ENCODE measurements at regions not wholly inside any gene's neighbourhood (a gene's known extent, or its start where the extent isn't known, plus 50 kb on each side); places are given as distances from the start of the nearest gene placed in this dataset.

DNA sequence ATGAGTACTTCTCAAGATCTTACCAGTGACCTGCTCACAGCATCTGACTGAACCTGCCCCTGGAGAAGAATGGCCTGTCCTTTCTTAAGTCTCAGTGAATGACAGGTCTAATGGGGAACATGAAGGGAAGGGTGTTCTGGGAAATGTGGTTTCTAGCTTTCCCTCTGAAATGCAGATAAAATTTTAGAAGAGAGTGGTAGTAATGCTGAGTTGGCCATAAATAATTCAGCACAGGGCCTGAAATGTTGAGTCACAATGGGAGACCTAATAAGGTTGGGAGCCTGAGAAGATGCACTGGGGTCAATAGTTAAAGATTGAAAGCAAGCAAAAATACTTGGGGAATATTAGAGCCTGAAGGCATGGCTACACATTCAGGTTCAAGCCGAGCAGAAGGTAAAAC is 214.9 kb upstream of the ARHGAP24 start:
- no peak for DNase-seq (ENCODE audit: low spot score)

DNA sequence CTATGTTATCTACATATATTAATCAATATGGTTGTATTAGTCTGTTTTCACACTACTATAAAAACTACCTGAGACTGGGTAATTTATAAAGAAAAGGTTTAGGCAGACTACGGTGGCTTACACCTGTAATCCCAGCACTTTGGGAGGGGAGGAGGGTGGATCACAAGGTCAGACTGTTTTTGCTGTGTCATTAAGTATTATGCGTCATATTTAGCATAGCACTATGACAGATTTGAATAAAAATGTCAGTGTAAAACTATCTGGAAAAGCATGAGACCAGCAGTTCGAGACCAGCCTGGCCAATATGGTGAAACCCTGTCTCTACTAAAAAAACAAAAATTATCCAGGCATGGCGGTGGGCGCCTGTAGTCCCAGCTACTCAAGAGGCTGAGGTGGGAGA is 209.7 kb upstream of the ARHGAP24 start:
- DNase-seq (ENCODE audit: low spot score): no peak

DNA sequence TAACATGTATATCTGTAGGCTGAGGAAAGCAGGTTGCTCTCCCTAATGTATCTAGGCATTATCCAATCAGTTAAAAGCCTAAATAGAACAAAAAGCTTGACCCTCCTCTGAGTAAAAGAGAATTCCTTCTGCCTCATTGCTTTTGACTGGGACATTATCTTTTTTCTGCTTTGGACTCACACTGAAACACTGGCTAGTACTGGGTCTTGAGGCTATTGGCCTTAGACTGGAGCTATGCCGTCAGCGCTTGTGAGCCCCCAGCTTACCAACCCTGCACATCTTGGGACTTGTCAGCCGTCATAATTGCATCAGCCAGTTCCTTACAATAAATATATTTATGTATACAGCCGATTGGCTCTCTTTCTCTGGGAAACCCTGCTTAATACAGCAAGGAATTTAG is 206.8 kb upstream of the ARHGAP24 start:
- DNase-seq (ENCODE audit: low spot score): no peak

DNA sequence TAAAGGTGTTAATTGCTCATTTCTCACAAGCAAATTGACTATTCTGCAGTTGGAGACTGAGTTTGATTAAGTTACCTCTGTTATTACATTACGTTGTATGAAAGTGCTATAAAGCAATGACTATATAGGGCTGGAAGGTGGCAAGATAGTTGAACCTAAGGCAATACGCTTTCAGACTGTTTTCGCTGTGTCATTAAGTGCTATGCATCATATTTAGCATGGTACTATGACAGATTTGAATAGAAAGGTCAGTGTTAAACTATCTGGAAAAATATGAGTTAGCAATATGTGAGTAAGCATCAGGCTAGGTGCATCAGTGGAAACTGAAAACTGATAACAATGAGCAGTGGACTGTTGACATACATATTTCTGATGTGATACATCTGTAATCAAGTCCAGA is 206.0 kb upstream of the ARHGAP24 start:
- DNase-seq (ENCODE audit: low spot score): no peak

DNA sequence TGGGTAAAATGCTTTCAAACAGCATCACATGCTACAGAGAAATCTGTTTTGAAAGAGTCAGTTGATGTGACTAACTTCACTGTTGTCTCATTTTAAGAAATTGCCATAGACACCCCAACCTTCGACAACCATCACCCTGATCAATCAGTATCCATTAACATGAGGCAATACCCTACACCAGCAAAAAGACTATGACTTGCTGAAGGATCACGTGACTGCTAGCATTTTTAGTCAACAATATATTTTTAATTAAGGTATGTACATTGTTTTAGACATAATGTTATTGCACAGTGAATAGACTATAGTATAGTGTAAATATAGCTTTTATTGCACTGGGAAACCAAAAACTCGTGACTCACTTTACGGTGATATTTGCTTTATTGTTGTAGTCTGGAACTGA is 200.0 kb upstream of the ARHGAP24 start:
- no peak for DNase-seq (ENCODE audit: low spot score)

DNA sequence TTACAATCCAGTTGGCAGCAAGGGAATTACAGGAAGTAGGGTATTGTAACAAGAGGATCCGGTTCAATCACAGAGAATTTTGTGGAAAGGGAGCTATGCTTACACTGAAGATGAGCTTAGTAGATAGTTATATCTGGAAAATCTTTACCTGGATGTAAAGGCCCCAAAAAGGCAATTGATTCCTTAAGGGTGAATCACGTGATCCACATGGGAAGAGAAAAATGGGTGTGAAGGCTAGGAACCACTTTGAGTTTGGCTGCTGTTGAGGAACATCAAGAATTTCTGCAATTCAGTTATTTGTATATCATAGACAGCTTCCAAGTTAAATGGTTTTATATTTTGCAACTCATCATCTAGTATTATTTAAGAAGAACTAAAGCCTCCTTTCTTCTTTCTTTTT is 194.0 kb upstream of the ARHGAP24 start:
- no peak for DNase-seq (ENCODE audit: low spot score)

DNA sequence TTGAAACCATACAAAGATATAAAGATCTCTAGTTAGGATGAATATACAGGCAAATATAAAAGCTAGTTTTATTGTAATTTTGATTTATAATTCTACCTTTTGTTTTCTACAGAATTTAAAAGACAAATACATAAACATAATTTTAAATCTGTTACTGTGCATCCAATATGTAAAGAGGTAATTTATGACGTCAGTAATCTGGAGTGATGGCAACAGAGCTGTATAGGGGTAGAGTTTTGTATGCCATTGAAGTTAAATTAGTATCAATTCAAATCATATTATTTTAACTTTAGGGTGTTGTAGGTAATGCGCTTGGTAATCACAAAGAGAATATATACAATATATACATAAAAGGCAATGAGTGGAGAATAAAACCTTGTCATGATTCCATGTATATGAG is 183.7 kb upstream of the ARHGAP24 start:
- DNase-seq (ENCODE audit: low spot score): no peak

DNA sequence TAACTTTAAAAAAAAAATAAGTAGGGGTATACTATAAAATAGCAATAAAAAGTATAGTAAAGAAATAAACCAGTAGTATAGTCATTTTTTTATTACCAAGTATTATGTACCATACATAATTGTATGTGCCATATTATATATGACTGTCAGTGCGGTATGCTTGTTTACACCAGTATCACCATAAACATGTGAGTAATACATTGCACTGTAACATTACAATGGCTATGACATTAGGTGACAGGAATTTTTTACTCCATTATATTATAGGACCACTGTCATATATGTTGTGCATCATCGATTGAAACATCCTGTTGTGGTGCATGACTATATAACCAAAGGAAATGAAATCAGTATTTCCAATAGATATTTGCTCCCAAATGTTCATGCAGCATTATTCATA is 176.9 kb upstream of the ARHGAP24 start:
- DNase-seq (ENCODE audit: low spot score): no peak

DNA sequence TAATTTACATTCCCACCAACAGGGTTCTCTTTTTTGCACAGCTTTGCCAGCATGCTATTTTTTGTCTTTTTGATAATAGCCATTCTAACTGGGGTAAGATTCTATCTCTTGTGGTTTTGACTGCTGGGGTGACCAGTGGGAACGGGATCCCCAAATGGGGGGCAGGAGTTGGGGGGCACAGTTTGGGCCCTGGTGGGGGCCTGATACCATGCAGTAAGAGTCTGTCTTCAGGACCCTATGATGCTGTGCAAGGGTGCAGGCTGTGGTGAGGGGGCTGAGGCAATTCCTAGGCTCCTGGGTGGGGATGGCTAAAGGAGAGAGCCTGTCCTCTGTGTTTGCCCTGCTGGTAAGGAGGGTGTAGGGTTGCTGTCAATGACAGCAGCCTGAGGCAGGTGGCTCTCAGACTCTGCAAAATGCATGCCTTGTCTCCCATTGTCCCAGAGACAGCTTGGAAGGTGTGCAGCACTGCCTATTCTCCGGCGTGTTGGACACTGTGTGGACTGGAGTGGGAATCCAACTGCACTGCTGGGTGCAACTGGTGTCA is 172.7 kb upstream of the ARHGAP24 start:
- DNase-seq (ENCODE audit: low spot score): no peak

DNA sequence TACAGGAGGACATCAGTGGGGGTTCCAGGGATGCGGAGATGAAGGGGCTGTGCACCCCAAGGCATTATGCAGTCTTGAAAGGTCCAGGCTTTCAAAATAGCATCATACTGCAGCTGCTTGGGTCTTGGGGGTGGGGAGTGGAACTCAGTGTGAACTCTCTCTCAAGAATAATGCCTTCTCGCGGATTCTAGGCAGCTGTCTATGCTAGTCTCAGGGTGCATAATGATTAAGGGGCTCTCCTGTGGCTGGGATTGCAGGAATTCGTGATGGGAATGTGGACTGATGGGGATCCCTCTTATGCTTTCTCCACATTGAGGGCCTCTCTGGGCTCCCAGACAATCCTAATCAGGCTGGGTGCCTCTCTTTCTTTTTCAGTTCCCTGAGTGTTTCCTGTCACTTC is 172.2 kb upstream of the ARHGAP24 start:
- no peak for DNase-seq (ENCODE audit: low spot score)

DNA sequence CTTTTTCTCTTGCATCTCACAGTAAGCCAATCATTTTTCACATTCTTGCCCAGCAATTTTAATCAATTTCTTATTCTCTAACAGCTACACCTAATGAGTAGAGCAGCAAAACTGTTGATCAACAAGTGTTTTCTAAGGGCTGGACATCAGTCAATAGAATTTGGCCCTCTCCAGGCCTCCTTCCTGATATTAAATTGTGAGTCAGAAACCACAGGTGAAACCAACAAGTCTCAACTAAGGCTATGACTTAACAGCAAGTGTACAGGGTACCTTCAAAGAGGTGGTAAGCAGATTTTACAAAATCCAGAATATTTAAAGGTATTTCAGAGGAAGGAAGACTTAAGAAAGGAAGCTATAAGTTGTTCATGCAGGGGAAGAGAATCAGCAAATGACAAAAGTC is 156.5 kb upstream of the ARHGAP24 start:
- DNase-seq (ENCODE audit: low spot score): peak; percentile 14

DNA sequence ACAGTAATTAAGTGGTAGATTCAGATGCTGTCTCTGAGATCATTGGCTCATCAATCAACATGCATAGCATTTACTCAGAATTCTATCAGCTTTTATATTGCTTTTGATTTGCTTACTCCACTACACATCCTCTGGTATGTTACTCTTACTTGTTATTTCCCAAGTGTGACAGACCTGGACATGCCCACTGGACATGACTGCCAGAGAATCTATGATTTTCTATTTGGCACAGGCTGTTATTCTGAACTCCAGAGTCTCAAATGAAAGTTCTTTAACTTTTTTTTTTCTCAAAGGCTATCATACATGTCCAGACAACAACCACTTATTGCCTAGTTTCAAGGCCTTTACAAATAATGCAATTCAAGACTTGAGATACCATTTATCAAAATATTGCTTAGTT is 116.1 kb upstream of the ARHGAP24 start:
- DNase-seq (ENCODE audit: low spot score): no peak

DNA sequence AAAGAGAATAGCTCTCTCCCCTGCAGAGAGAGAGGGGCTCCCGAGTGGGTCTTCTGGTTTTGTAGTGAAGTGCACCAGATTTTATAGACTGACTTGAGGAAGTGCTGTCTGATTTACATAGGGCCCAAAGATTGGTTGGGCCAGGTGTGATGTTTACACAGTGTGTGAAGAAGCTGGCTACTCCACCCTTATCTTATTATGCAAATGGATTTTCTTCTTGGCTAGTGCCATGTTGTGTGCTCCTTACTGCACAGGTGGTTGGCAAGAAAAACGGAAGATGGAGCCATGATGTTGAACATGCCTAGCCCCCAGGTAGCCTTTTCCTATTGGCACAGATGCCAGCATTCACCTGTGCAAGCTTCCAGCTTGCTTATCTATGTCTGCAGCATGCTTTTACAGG is 112.4 kb upstream of the ARHGAP24 start:
- DNase-seq (ENCODE audit: low spot score): no peak

DNA sequence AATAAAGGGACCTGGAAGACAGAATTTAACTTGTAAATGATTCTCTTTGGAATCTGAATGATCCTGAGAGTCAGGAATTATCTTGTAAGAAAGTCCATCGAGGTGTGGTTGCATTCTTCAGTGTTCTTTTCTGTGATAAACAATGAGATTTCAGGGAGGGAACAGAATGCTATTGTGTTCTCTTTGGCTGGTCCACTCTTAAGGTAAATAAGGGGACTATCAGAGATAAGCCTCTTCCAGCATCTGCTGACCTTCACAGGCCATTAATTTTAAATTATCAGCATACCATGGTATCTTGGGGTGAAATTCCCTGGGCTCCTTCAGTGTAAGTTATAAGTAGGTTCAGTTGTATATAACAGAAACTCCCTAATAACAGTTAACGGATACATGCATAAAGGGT is 107.1 kb upstream of the ARHGAP24 start:
- DNase-seq (ENCODE audit: low spot score): no peak

DNA sequence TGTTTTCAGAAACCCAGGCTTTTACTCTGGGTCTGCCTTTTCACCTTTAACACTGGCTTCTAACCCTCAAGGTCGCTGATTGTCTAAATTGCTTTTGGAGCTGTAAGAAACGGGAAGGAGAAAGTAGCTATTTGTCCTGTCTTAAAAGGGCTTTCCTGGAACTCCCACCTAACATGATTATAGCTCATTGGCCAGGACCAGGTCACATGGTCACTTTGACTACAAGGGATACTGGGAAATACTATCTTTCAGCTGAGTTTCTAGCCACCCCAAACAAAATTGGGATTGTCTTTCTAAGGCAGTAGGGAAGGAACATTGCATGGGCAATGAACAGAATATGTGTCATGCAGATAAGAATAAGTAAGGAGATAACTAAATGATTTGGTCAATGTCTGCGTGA is 106.7 kb upstream of the ARHGAP24 start:
- no peak for DNase-seq (ENCODE audit: low spot score)

DNA sequence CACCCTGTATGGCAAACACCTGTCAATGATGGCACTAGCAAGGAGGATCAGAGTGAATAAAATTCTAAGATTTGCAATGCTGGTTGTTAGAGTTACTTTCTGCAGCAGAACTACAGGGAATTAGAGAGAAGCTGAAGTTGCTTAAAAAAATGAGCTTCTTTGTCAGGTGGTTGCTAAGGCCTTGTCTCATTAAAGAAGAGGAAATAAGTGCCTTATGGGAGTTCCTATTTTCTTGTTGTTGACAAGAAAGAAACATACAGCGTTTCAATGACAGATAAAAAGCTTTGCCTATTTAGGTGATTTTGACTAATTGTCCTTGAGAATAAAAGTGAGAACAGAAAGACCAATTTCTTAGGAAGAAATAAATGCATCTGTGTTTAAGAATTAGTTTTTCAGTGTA is 106.0 kb upstream of the ARHGAP24 start:
- no peak for DNase-seq (ENCODE audit: low spot score)

DNA sequence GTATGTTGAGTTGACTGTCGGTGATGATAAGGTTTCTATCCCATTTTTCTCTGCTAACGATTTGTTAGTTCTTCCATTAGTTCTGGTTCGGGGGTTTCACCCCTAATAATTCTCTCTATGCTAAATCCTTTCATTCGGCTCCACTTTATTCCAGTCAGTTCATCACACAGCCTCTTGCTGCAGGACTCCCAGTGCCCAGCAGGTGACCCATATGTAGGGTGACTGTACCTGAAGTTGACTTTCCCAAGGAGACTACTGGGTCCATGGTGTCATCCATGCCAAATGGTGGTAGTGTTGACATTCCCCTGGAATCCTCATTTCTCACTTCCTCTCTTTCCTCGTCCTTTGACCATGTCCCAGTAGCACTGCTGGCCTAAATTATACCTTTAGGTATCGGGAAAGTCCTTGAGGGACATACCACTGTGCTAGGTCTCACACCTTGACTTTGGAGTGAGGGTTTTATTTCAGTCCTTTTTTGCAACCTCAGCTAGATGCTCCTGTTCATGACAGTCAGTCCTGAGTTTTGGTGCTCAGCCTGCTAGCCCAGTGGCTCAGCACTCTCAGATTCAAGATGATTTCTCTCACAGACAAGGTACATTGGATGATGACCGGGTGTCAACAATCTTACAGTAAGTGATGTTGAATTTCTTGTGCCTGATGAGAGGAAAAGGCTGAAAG is 105.1 kb upstream of the ARHGAP24 start:
- DNase-seq (ENCODE audit: low spot score): no peak

DNA sequence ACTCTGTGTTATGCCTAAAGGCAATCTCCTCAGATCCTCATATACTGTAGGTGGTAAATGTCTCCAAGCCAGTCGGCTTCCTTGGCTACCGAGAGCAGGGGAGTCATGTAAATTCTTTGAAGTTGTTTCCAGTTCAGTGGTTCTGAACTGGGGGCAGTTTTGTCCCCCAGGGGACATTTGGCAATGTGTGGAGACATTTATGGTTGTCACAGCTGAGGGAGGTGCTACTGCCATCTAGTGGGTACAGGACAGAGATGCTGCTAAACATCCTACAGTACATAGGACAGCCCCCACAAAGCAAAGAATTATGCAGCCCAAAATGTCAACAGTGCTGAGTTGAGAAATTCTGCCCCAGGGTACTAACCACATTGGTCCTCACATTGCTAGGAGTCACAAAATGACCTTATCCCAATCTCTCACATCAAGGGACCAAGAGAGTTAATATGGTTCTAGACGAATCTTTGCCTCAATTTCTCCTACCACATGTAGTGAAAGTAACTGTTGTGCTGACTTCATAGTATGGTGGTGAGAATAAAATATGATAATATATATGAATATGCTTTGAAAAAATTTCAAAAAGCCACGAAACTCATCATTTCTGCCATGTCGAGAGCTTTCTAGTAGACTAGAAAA is 104.4 kb upstream of the ARHGAP24 start:
- DNase-seq (ENCODE audit: low spot score): peak; percentile 44

DNA sequence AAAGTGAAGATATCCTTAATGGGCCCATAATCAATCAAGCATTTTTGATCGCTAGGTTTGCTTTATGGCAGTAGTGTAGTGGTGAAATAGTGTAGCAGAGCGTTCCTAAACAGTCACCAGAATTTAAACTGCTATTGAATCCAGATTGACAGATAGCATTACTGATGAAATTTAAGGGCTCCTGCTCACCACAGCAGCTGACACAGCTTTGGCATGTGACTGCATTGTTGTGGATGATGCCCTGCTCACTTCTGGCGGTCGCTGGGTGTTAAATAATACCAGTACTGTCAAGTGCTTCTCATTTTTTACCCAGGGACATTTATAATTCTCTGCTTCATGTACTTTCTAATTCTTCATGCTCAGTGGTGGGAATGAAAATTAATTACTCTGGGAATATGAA is 102.0 kb upstream of the ARHGAP24 start:
- no peak for DNase-seq (ENCODE audit: low spot score)

DNA sequence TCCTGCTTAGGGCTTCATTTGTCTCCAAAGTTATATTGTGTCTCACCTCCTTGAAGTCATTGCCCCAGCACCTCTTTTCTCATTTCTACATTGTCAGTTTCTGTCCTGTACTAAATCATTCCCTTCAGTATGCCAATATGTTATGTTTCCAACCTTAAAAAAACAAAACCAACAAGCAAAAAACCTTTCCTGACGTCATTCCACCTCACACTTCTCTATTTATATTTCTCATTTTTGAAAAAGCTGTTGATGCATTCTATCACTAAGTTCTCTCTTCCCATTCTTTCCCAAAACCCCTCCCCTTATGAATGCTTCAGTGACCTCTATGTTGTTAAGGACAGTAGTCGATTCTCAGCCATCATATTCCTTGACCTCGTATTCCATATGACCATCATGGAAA is 98.7 kb upstream of the ARHGAP24 start:
- DNase-seq (ENCODE audit: low spot score): no peak

DNA sequence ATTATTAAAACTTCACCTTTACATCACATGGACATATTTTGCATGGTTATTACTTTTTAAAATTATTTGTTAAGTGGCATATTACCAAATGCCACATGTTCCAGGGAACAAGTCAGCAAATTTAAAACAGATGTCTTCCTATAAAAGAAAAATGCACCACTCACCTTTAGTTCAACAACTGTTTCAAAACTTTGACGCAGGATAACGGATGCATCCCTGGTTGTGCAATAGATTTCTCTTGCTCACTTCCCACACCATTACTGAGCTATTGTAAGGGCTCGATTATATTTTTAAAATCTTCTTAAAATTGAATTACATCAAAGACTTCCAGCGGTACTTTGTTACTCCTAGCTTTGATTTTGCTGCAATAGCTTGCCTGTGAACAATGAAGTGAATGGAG is 93.0 kb upstream of the ARHGAP24 start:
- DNase-seq (ENCODE audit: low spot score): no peak

DNA sequence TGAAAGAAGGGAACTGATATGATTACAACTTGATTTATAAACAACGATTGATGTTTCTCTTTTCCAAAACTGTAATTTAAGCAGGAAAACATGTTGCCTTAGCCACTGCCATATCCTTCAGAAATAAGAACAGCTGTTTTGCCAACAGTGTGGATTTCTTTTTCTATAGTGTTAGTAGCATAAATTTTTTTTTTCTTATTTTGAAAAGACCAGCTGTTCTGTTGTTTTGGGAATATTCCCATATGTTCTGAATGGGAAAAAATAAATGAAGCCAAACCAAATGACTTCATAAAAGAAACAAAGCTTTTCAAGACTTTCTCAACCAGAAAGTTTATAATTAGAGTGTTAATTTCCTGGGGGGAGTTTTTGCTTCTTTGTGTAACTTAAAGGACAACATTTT is 83.9 kb upstream of the ARHGAP24 start:
- no peak for DNase-seq (ENCODE audit: low spot score)

DNA sequence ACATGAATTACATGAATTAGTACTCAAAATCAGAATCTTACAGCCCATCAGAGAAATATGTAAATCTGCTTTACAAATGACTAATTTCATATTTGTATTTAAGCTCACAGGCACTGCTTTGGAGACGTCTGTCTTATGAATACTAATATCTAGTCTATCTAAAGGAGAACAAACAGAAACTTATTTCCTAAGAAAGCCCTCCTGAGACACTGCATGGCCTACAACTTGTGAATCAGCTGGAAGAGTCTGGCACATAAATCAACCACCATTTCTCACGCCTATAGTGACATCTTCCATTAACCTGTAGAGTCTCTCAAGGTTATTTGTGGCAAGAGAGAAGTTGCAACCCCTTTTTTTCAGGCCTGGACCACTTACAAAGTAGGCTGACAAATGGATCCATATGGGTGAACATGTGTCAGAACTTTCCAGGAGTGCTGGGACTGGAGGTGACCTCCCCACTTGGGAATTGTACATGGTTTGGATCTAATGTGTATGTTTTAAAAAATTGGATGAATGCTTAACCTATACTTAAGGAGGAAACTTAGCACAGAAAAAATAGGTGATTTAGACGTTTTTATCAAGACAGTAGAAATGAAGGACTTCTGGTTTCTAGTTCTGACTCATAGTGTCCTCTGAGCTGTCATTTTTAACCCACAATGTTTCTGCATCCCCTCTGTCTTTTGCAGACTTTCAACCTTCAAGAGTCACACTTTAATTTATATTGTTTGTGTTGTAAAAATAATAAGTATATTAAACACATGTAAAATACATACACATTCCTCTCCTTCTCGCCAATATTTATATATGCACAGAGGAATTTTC is 83.2 kb upstream of the ARHGAP24 start:
- DNase-seq (ENCODE audit: low spot score): no peak

All from kidney tubule cell (primary cell).